GM12878 (cell line): ENCODE measurements at regions not wholly inside any gene's neighbourhood (a gene's known extent, or its start where the extent isn't known, plus 50 kb on each side); places are given as distances from the start of the nearest gene placed in this dataset.

ENCODE experiments used
- ATAC-seq: fragments of 200-7000 bp; cut with Tn5 transposase; 3 replicates; pipeline ENCODE4 v1.9.1; 2020; ENCODE audit warnings: mild to moderate bottlenecking, moderate library complexity
- BruUV-seq: library from RNA; stranded (reverse); fragments of 400-500 nt; replicated peaks from 2 replicates; lab custom pipeline; 2021; lab: Mats Ljungman, UMichigan
- CTCF ChIA-PET: fragments of 300-600 bp; sonication (Branson Sonifier 250); formaldehyde crosslinking; extraction: SDS; loops from one replicate; lab custom pipeline; 2021; ENCODE audit warnings: inconsistent platforms; lab: Yijun Ruan, JAX
- POLR2A ChIA-PET: fragments of 350-600 bp; formaldehyde crosslinking; extraction: SDS; loops from one replicate; lab custom pipeline; 2021; ENCODE audit warnings: inconsistent platforms; lab: Charles Lee
- RAD21 ChIA-PET: fragments of 300-600 bp; sonication (Branson Sonifier 250); formaldehyde crosslinking; loops from one replicate; lab custom pipeline; 2023; ENCODE audit warnings: antibody characterized with exemption; ENCODE audit not compliant: unreplicated experiment; lab: Charles Lee
- SMC1A ChIA-PET: fragments of 300-600 bp; sonication (Branson Sonifier 250); formaldehyde crosslinking; loops from one replicate; lab custom pipeline; 2023; ENCODE audit not compliant: unreplicated experiment, uncharacterized antibody; lab: Charles Lee
- DNase-seq: peaks from one replicate; pipeline ENCODE4 v3.0.0-alpha.2; 2011; ENCODE audit warnings: low read depth, low spot score
- FAIRE-seq: peaks from 3 replicates; lab custom pipeline; 2011; peaks lifted over from hg19 to GRCh38; lab: Jason Lieb, UNC
- H2AFZ ChIP-seq: 2 replicates; pipeline ENCODE4 v1.6.0; 2011; ENCODE audit warnings: low read depth, low read length, control low read depth; ENCODE audit not compliant: control insufficient read depth
- H3K27ac ChIP-seq: 2 replicates; pipeline ENCODE4 v1.5.1; 2011; ENCODE audit warnings: control low read depth; ENCODE audit not compliant: control insufficient read depth, insufficient read depth
- H3K27me3 ChIP-seq, 2 experiments: replicated peaks in 1 of 2; 2 replicates each; pipeline versions ENCODE4 v1.6.0 to v1.6.1; 2011; ENCODE audit warnings: low read length in 1 of 2; ENCODE audit not compliant: control insufficient read depth in 2 of 2, insufficient read depth in 2 of 2
- H3K36me3 ChIP-seq, 2 experiments: 2 replicates each; pipeline ENCODE4 v1.5.1; 2011; ENCODE audit warnings: low read length in 1 of 2; ENCODE audit not compliant: control insufficient read depth in 2 of 2, insufficient read depth in 2 of 2
- H3K4me1 ChIP-seq: 2 replicates; pipeline ENCODE4 v1.6.1; 2011; ENCODE audit warnings: mild to moderate bottlenecking, low read length, moderate library complexity, mixed read lengths; ENCODE audit not compliant: control insufficient read depth, insufficient read depth
- H3K4me2 ChIP-seq: 2 replicates; pipeline ENCODE4 v1.6.0; 2011; ENCODE audit warnings: control low read depth; ENCODE audit not compliant: control insufficient read depth, insufficient read depth
- H3K4me3 ChIP-seq: fragments of 200-600 bp; sonication (generic); 2 replicates; pipeline ENCODE4 v1.5.1; 2016
- H3K79me2 ChIP-seq: 2 replicates; pipeline ENCODE4 v1.6.0; 2011; ENCODE audit warnings: low read length; ENCODE audit not compliant: control insufficient read depth, insufficient read depth
- H3K9ac ChIP-seq: 2 replicates; pipeline ENCODE4 v1.8.0; 2011; ENCODE audit warnings: low read length, control low read depth, mixed read lengths; ENCODE audit not compliant: control insufficient read depth, insufficient read depth
- H3K9me3 ChIP-seq: replicated peaks from 3 replicates; pipeline ENCODE4 v1.5.1; 2011; ENCODE audit warnings: mild to moderate bottlenecking, low read length; ENCODE audit not compliant: control insufficient read depth, insufficient read depth
- H4K20me1 ChIP-seq: 2 replicates; pipeline ENCODE4 v1.6.0; 2011; ENCODE audit not compliant: control insufficient read depth, insufficient read depth
- CEBPB ChIP-seq, 2 experiments: fragments of 150-350 bp in 1 of 2; IDR thresholded peaks; 2 replicates each; pipeline ENCODE4 v1.6.1; 2012 to 2014; ENCODE audit warnings: low read depth in 2 of 2, low read length in 2 of 2, borderline replicate concordance in 1 of 2, inconsistent platforms in 1 of 2
- CHD2 ChIP-seq: IDR thresholded peaks from 2 replicates; pipeline ENCODE4 v1.6.1; 2011; ENCODE audit warnings: low read depth, low read length, improper control_type of control experiment, borderline replicate concordance
- CHD4 ChIP-seq: fragments of 200-600 bp; sonication (generic); IDR thresholded peaks from 2 replicates; pipeline ENCODE4 v1.6.1; 2016; ENCODE audit warnings: mild to moderate bottlenecking
- CREB1 ChIP-seq: IDR thresholded peaks from 2 replicates; pipeline ENCODE4 v1.6.1; 2012; ENCODE audit warnings: low read depth, mild to moderate bottlenecking, inconsistent platforms
- HDGF ChIP-seq: fragments of 450-650 bp; IDR thresholded peaks from 2 replicates; pipeline ENCODE4 v1.6.1; 2016; ENCODE audit warnings: antibody characterized with exemption
- MEF2B ChIP-seq: fragments of 450-650 bp; IDR thresholded peaks from 2 replicates; pipeline ENCODE4 v1.6.1; 2018; ENCODE audit warnings: mild to moderate bottlenecking, moderate library complexity; ENCODE audit not compliant: partially characterized antibody, poor library complexity, severe bottlenecking
- NBN ChIP-seq: fragments of 450-650 bp; IDR thresholded peaks from 2 replicates; pipeline ENCODE4 v1.6.1; 2016
- PAX5 ChIP-seq: IDR thresholded peaks from 2 replicates; pipeline ENCODE4 v1.6.1; 2011; ENCODE audit warnings: low read depth, low read length, borderline replicate concordance
- SP1 ChIP-seq: IDR thresholded peaks from one replicate; pipeline ENCODE4 v1.6.1; 2011; ENCODE audit warnings: low read depth, low read length
- ZZZ3 ChIP-seq: IDR thresholded peaks from 2 replicates; pipeline ENCODE4 v1.6.1; 2011; ENCODE audit warnings: low read depth; ENCODE audit not compliant: control insufficient read depth, insufficient read length
- WGBS: methylation state at CpG from one replicate; pipeline ENCODE4 v1.1.6; 2016; ENCODE audit warnings: low lambda C conversion rate; ENCODE audit not compliant: insufficient replicate concordance, insufficient coverage; ENCODE audit errors: missing lambda C conversion rate; 5-methylcytosine and 5-hydroxymethylcytosine counted together
- in situ Hi-C: fragments of 300-500 bp; cut with MboI; formaldehyde crosslinking; loops from 9 replicates; pipeline ENCODE4 v1.14.3; 2018; ENCODE audit warnings: mixed read lengths
- intact Hi-C: fragments of 100-400 bp; cut with micrococcal nuclease; formaldehyde crosslinking; loops from one replicate; pipeline ENCODE4 v1.14.2; 2022; ENCODE audit not compliant: unreplicated experiment
- TF ChIP-seq, protein P1 (sequence below): IDR thresholded peaks from 2 replicates; pipeline ENCODE4 v1.6.1; 2011; ENCODE audit warnings: mild to moderate bottlenecking, low read depth, low read length, moderate library complexity; ENCODE audit not compliant: insufficient replicate concordance
- TF ChIP-seq, protein P2 (sequence below): IDR thresholded peaks from 2 replicates; pipeline ENCODE4 v1.6.1; 2012; ENCODE audit warnings: mild to moderate bottlenecking, low read depth, low read length
- TF ChIP-seq, protein P3 (sequence below): fragments of 450-650 bp; conservative IDR thresholded peaks from 2 replicates; pipeline ENCODE4 v1.6.1; 2017; ENCODE audit warnings: mild to moderate bottlenecking, moderate library complexity

DNA sequence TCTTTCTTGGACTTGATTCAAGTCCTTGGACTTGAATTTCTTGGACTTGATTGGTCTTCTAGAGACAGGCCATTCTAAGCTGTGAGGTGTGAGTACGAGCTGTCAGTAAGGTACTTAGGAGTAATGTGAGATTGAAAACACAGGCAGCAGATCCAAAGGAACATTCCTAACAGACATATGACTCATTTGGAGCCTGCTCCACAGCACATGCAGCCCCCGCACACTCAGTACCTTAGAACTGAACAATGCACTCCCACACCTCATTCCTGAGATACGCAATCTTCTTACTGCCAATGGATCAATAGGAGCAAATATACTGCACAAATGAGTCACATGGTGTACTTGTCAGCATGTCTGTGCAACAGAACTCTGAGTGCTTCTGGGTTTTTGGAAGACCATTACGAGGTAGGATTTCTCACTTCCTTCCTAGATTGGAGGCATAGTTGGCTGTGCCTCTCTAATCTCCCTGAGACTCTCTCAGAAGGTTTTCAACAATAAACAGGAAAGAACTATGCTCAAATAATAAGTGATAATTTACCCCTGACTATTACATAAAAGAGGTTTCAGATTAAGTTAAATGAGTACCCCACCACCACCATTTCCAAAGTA lies 243.1 kb downstream of the KCNA4 start:
- intact Hi-C loops (no loop called here), in situ Hi-C loops (no loop called here)
- Histone ChIP-seq H3K27me3 (no peaks in the 10 kb centered on the region), H3K4me3 (no peak overlapping the region), H3K27ac (no peak overlapping the region), H3K9ac (no peak overlapping the region), H4K20me1 (no peaks in the 10 kb centered on the region), H3K4me2 (no peak overlapping the region), H3K36me3 (no peaks in the 10 kb centered on the region), H2AFZ (no peak overlapping the region), H3K4me1 (no peaks in the 10 kb centered on the region), H3K79me2 (no peaks in the 10 kb centered on the region), H3K9me3 (no peaks in the 10 kb centered on the region)
- BruUV-seq: no TSS peak
- SMC1A ChIA-PET: no interaction called here
- RAD21 ChIA-PET: interaction anchor here (0.7 kb wide), 1 partner anchor 286 kb away, joined by 4 read pairs; no protein-coding TSS in a partner anchor
- CTCF ChIA-PET: no interaction called here
- WGBS: 37% methylated on average over 4 of the region's 4 CpGs
- FAIRE-seq (no peak), DNase-seq (no peak), ATAC-seq (no peak)
- POLR2A ChIA-PET: no interaction called here
- no peak for TF ChIP-seq MEF2B
- TF ChIP-seq, protein P1, sequence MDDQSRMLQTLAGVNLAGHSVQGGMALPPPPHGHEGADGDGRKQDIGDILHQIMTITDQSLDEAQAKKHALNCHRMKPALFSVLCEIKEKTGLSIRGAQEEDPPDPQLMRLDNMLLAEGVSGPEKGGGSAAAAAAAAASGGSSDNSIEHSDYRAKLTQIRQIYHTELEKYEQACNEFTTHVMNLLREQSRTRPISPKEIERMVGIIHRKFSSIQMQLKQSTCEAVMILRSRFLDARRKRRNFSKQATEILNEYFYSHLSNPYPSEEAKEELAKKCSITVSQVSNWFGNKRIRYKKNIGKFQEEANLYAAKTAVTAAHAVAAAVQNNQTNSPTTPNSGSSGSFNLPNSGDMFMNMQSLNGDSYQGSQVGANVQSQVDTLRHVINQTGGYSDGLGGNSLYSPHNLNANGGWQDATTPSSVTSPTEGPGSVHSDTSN: no peak
- no peak for TF ChIP-seq SP1
- no peak for TF ChIP-seq CREB1
- no peak for TF ChIP-seq ZZZ3
- no peak for TF ChIP-seq NBN
- no peak for TF ChIP-seq PAX5
- TF ChIP-seq, protein P2, sequence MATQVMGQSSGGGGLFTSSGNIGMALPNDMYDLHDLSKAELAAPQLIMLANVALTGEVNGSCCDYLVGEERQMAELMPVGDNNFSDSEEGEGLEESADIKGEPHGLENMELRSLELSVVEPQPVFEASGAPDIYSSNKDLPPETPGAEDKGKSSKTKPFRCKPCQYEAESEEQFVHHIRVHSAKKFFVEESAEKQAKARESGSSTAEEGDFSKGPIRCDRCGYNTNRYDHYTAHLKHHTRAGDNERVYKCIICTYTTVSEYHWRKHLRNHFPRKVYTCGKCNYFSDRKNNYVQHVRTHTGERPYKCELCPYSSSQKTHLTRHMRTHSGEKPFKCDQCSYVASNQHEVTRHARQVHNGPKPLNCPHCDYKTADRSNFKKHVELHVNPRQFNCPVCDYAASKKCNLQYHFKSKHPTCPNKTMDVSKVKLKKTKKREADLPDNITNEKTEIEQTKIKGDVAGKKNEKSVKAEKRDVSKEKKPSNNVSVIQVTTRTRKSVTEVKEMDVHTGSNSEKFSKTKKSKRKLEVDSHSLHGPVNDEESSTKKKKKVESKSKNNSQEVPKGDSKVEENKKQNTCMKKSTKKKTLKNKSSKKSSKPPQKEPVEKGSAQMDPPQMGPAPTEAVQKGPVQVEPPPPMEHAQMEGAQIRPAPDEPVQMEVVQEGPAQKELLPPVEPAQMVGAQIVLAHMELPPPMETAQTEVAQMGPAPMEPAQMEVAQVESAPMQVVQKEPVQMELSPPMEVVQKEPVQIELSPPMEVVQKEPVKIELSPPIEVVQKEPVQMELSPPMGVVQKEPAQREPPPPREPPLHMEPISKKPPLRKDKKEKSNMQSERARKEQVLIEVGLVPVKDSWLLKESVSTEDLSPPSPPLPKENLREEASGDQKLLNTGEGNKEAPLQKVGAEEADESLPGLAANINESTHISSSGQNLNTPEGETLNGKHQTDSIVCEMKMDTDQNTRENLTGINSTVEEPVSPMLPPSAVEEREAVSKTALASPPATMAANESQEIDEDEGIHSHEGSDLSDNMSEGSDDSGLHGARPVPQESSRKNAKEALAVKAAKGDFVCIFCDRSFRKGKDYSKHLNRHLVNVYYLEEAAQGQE: no peak
- TF ChIP-seq CHD2: no peak
- TF ChIP-seq, protein P3, sequence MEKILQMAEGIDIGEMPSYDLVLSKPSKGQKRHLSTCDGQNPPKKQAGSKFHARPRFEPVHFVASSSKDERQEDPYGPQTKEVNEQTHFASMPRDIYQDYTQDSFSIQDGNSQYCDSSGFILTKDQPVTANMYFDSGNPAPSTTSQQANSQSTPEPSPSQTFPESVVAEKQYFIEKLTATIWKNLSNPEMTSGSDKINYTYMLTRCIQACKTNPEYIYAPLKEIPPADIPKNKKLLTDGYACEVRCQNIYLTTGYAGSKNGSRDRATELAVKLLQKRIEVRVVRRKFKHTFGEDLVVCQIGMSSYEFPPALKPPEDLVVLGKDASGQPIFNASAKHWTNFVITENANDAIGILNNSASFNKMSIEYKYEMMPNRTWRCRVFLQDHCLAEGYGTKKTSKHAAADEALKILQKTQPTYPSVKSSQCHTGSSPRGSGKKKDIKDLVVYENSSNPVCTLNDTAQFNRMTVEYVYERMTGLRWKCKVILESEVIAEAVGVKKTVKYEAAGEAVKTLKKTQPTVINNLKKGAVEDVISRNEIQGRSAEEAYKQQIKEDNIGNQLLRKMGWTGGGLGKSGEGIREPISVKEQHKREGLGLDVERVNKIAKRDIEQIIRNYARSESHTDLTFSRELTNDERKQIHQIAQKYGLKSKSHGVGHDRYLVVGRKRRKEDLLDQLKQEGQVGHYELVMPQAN: no peak
- TF ChIP-seq HDGF: no peak
- no peak for TF ChIP-seq CHD4
- no peak for TF ChIP-seq CEBPB (IDR thresholded peaks at IDR 0.05; ENCODE audit: borderline replicate concordance in 1 of 2, low read depth in 2 of 2, low read length in 2 of 2)
